GM18517 (cell line): ENCODE measurements at regions not wholly inside any gene's neighbourhood (a gene's known extent, or its start where the extent isn't known, plus 50 kb on each side); places are given as distances from the start of the nearest gene placed in this dataset.

Experiments used
- ATAC-seq: cut with Tn5 transposase; IDR thresholded peaks from one replicate; pipeline ENCODE4 v1.9.1; 2021; ENCODE audit warnings: mild to moderate bottlenecking, moderate library complexity; ENCODE audit not compliant: unreplicated experiment

- ATAC-seq: no peak
These were observed 1157.7 kb upstream of the MAP3K7 start for GRCh38 chr6:91744566-91744965.

- ATAC-seq: no peak
These were observed 1156.9 kb upstream of the MAP3K7 start for GRCh38 chr6:91743756-91744155.

- no peak for ATAC-seq
These were observed 1145.1 kb upstream of the MAP3K7 start for GRCh38 chr6:91731939-91732338.

GRCh38 chr6:91730710-91731109 lies 1143.8 kb upstream of the MAP3K7 start:
- ATAC-seq: no peak

GRCh38 chr6:91720324-91720723 lies 1133.5 kb upstream of the MAP3K7 start:
- ATAC-seq: no peak

- no peak for ATAC-seq
These were observed 1132.5 kb upstream of the MAP3K7 start for GRCh38 chr6:91719414-91719813.

- ATAC-seq: no peak
These were observed 1131.3 kb upstream of the MAP3K7 start for GRCh38 chr6:91718198-91718597.

- no peak for ATAC-seq
These were observed 1130.2 kb upstream of the MAP3K7 start for GRCh38 chr6:91717094-91717493.

GRCh38 chr6:91716361-91716760 lies 1129.5 kb upstream of the MAP3K7 start:
- ATAC-seq: no peak

GRCh38 chr6:91715171-91715805 lies 1128.4 kb upstream of the MAP3K7 start:
- ATAC-seq: no peak

GRCh38 chr6:91713911-91714310 lies 1127.0 kb upstream of the MAP3K7 start:
- ATAC-seq: no peak

GRCh38 chr6:91711518-91711917 lies 1124.6 kb upstream of the MAP3K7 start:
- no peak for ATAC-seq

- no peak for ATAC-seq
These were observed 1123.5 kb upstream of the MAP3K7 start for GRCh38 chr6:91710342-91710741.

- no peak for ATAC-seq
These were observed 1121.7 kb upstream of the MAP3K7 start for GRCh38 chr6:91708534-91708933.

- ATAC-seq: no peak
These were observed 1118.8 kb upstream of the MAP3K7 start for GRCh38 chr6:91705646-91706045.

- no peak for ATAC-seq
These were observed 1117.7 kb upstream of the MAP3K7 start for GRCh38 chr6:91704531-91704930.

GRCh38 chr6:91697010-91697695 lies 1110.3 kb upstream of the MAP3K7 start:
- no peak for ATAC-seq

GRCh38 chr6:91695221-91695620 lies 1108.3 kb upstream of the MAP3K7 start:
- no peak for ATAC-seq

GRCh38 chr6:91694016-91694654 lies 1107.3 kb upstream of the MAP3K7 start:
- ATAC-seq: no peak

- ATAC-seq: no peak
These were observed 1104.6 kb upstream of the MAP3K7 start for GRCh38 chr6:91691449-91691848.

GRCh38 chr6:91683240-91683639 lies 1096.4 kb upstream of the MAP3K7 start:
- ATAC-seq: no peak

- no peak for ATAC-seq
These were observed 1094.4 kb upstream of the MAP3K7 start for GRCh38 chr6:91681296-91681695.
